Esophagus squamous epithelium (tissue), 4 donors: ENCODE measurements at regions not wholly inside any gene's neighbourhood (a gene's known extent, or its start where the extent isn't known, plus 50 kb on each side); places are given as distances from the start of the nearest gene placed in this dataset.

Experiments used
- CTCF ChIP-seq, 6 experiments: fragments of 450-650 bp in 4 of 6; fragments of 200-600 bp in 2 of 6; sonication (generic) in 2 of 6; IDR thresholded peaks; one replicate each; pipeline ENCODE4 v1.5.1; 2016 to 2019; ENCODE audit warnings: antibody characterized with exemption in 6 of 6, mild to moderate bottlenecking in 4 of 6, moderate library complexity in 4 of 6
- POLR2A ChIP-seq, 4 donors: fragments of 450-650 bp; IDR thresholded peaks; one replicate each; pipeline ENCODE4 v1.6.1; 2017; ENCODE audit warnings: antibody characterized with exemption in 4 of 4, mild to moderate bottlenecking in 4 of 4, moderate library complexity in 3 of 4

GRCh38 chr13:74927823-74928222, 554.1 kb downstream of the TBC1D4 start:
- TF ChIP-seq POLR2A (IDR thresholded peaks at IDR 0.05) = no peak
- TF ChIP-seq CTCF (IDR thresholded peaks at IDR 0.05) = no peak
